Left ventricle myocardium inferior (tissue), 1 donor: ENCODE measurements at regions not wholly inside any gene's neighbourhood (a gene's known extent, or its start where the extent isn't known, plus 50 kb on each side); places are given as distances from the start of the nearest gene placed in this dataset.
A peak's percentile ranks its signal among the peaks of the same experiment; 100 is the strongest.

Experiments
- DNase-seq: peaks from one replicate; pipeline ENCODE4 v3.0.0-alpha.2; 2020
- H3K27ac ChIP-seq: fragments of 200-600 bp; replicated peaks from 2 replicates; pipeline ENCODE4 v1.8.0; 2021
- H3K27me3 ChIP-seq: fragments of 200-600 bp; 2 replicates; pipeline ENCODE4 v1.8.0; 2021; ENCODE audit warnings: low read depth
- H3K36me3 ChIP-seq: fragments of 200-600 bp; 2 replicates; pipeline ENCODE4 v1.8.0; 2021
- H3K4me1 ChIP-seq: fragments of 200-600 bp; 2 replicates; pipeline ENCODE4 v1.8.0; 2021
- H3K4me3 ChIP-seq: fragments of 200-600 bp; 2 replicates; pipeline ENCODE4 v1.8.0; 2021; ENCODE audit warnings: mild to moderate bottlenecking, moderate library complexity
- H3K9me3 ChIP-seq: fragments of 200-600 bp; replicated peaks from 2 replicates; pipeline ENCODE4 v1.8.0; 2021
- CTCF ChIP-seq: fragments of 200-600 bp; IDR thresholded peaks from 2 replicates; pipeline ENCODE4 v1.8.0; 2021; ENCODE audit warnings: antibody characterized with exemption, mild to moderate bottlenecking, borderline replicate concordance
- intact Hi-C: fragments of 100-400 bp; cut with micrococcal nuclease; formaldehyde crosslinking; loops from one replicate; pipeline ENCODE4 v1.11.0; 2022
- donor health status: DM: no; HTN: yes; CAD: no; lungs with severe emphysema.

GRCh38 chr7:17680943-17681351, 259.3 kb downstream of the SNX13 start:
- H3K27ac ChIP-seq, result no peak overlapping the region
- H3K4me3 ChIP-seq, result no peak overlapping the region
- no peak for DNase-seq
- peaks cover 40% of the 10 kb centered on the region for H3K4me1 ChIP-seq
- intact Hi-C loops, result loop anchor here (10.0 kb wide), 1 partner anchor 1984 kb away; no protein-coding TSS in a partner anchor
- TF ChIP-seq CTCF, result peak; percentile 70
- H3K9me3 ChIP-seq, result no peaks in the 10 kb centered on the region
- H3K36me3 ChIP-seq, result no peaks in the 10 kb centered on the region
- H3K27me3 ChIP-seq, result no peaks in the 10 kb centered on the region

- Histone ChIP-seq H3K4me3 (no peak overlapping the region), H3K36me3 (no peaks in the 10 kb centered on the region), H3K4me1 (peaks cover 40% of the 10 kb centered on the region), H3K27me3 (no peaks in the 10 kb centered on the region), H3K27ac (no peak overlapping the region), H3K9me3 (no peaks in the 10 kb centered on the region)
- TF ChIP-seq CTCF, result no peak
- no peak for DNase-seq
- intact Hi-C loops, result loop anchor here (10.0 kb wide), 1 partner anchor 1983 kb away; no protein-coding TSS in a partner anchor
Measured at GRCh38 chr7:17681965-17682364, 258.3 kb downstream of the SNX13 start.

GRCh38 chr7:17682586-17682985, 257.7 kb downstream of the SNX13 start:
- H3K36me3 ChIP-seq, result no peaks in the 10 kb centered on the region

GRCh38 chr7:17685141-17685540, 255.2 kb downstream of the SNX13 start:
- intact Hi-C loops, result loop anchor here (10.0 kb wide), 1 partner anchor 1980 kb away; no protein-coding TSS in a partner anchor
- Histone ChIP-seq H3K36me3 (no peaks in the 10 kb centered on the region), H3K27ac (no peak overlapping the region), H3K9me3 (no peaks in the 10 kb centered on the region), H3K4me1 (peaks cover 32% of the 10 kb centered on the region), H3K27me3 (no peaks in the 10 kb centered on the region), H3K4me3 (no peak overlapping the region)
- DNase-seq, result no peak
- no peak for TF ChIP-seq CTCF

More at GRCh38 chr7:17682586-17682985, 257.7 kb downstream of the SNX13 start:
- Histone ChIP-seq H3K9me3 (no peaks in the 10 kb centered on the region), H3K4me1 (peaks cover 40% of the 10 kb centered on the region), H3K27ac (no peak overlapping the region), H3K4me3 (no peak overlapping the region), H3K27me3 (no peaks in the 10 kb centered on the region)
- intact Hi-C loops, result loop anchor here (10.0 kb wide), 1 partner anchor 1982 kb away; no protein-coding TSS in a partner anchor
- no peak for DNase-seq
- no peak for TF ChIP-seq CTCF

- Histone ChIP-seq H3K27ac (no peak overlapping the region), H3K4me3 (no peak overlapping the region), H3K4me1 (peaks cover 20% of the 10 kb centered on the region), H3K36me3 (no peaks in the 10 kb centered on the region), H3K27me3 (no peaks in the 10 kb centered on the region), H3K9me3 (no peaks in the 10 kb centered on the region)
- no peak for TF ChIP-seq CTCF
- intact Hi-C loops, result loop anchor here (10.0 kb wide), 1 partner anchor 1977 kb away; no protein-coding TSS in a partner anchor
- DNase-seq, result no peak
Measured at GRCh38 chr7:17687361-17687760, 252.9 kb downstream of the SNX13 start.
